OCI-LY1 (cell line): ENCODE measurements at regions not wholly inside any gene's neighbourhood (a gene's known extent, or its start where the extent isn't known, plus 50 kb on each side); places are given as distances from the start of the nearest gene placed in this dataset.

Experiments
- EZH2 ChIP-seq: fragments of 200-600 bp; sonication (generic), shearing (Covaris generic); IDR thresholded peaks from 2 replicates; pipeline ENCODE4 v1.8.0; 2017; ENCODE audit warnings: borderline replicate concordance, mixed run types, mild to moderate bottlenecking, antibody characterized with exemption, low read length, moderate library complexity, mixed read lengths
- TF ChIP-seq, protein P1 (sequence below): fragments of 200-600 bp; sonication (generic), shearing (Covaris generic); IDR thresholded peaks from 2 replicates; pipeline ENCODE4 v1.5.1; 2017; ENCODE audit warnings: mild to moderate bottlenecking, antibody characterized with exemption, low read length, moderate library complexity, mixed read lengths

DNA sequence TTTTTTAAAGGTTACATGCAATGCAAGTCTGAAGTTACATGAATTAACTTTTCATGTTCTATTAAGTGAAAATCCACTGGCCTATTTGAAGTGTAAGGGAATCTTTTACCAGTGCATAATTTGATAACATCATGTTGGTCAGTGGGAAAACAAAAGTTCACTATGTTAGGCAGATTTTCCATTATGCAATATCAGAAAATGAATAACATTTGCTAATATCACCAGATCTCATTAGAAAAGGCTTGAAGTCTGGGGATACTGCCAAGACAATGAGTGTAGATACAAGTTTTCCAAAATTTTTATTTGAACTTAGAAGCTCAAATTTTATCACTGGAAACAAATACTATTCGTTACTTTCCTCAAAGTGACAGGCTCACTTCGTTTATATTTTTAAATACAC, 296.4 kb upstream of the CDH4 start:
- TF ChIP-seq, protein P1, sequence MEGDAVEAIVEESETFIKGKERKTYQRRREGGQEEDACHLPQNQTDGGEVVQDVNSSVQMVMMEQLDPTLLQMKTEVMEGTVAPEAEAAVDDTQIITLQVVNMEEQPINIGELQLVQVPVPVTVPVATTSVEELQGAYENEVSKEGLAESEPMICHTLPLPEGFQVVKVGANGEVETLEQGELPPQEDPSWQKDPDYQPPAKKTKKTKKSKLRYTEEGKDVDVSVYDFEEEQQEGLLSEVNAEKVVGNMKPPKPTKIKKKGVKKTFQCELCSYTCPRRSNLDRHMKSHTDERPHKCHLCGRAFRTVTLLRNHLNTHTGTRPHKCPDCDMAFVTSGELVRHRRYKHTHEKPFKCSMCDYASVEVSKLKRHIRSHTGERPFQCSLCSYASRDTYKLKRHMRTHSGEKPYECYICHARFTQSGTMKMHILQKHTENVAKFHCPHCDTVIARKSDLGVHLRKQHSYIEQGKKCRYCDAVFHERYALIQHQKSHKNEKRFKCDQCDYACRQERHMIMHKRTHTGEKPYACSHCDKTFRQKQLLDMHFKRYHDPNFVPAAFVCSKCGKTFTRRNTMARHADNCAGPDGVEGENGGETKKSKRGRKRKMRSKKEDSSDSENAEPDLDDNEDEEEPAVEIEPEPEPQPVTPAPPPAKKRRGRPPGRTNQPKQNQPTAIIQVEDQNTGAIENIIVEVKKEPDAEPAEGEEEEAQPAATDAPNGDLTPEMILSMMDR = no peak
- TF ChIP-seq EZH2 = no peak
